AG04450 (cell line): ENCODE measurements at regions not wholly inside any gene's neighbourhood (a gene's known extent, or its start where the extent isn't known, plus 50 kb on each side); places are given as distances from the start of the nearest gene placed in this dataset.

Source experiments
- CTCF ChIA-PET: fragments of 300-600, 350-600 bp; formaldehyde crosslinking; extraction: SDS; loops from one replicate; lab custom pipeline; 2022; ENCODE audit warnings: antibody characterized with exemption, inconsistent platforms; lab: Charles Lee
- POLR2A ChIA-PET: fragments of 350-600 bp; formaldehyde crosslinking; extraction: SDS; loops from one replicate; lab custom pipeline; 2021; ENCODE audit warnings: antibody characterized with exemption, inconsistent platforms; lab: Yijun Ruan, JAX
- DNase-seq: peaks from one replicate; pipeline ENCODE4 v3.0.0-alpha.2; 2011; ENCODE audit warnings: low read depth, low spot score
- H3K27ac ChIP-seq: one replicate; pipeline ENCODE4 v1.5.1; 2012; ENCODE audit warnings: low read depth, low read length, control low read depth
- H3K27me3 ChIP-seq: one replicate; pipeline ENCODE4 v1.6.0; 2012; ENCODE audit warnings: low read length; ENCODE audit not compliant: control insufficient read depth, insufficient read depth
- H3K4me3 ChIP-seq: 2 replicates; pipeline ENCODE4 v1.5.1; 2011; ENCODE audit warnings: mild to moderate bottlenecking, low read depth, low read length, control low read depth
- H3K9me3 ChIP-seq: 2 replicates; pipeline ENCODE4 v1.5.1; 2012; ENCODE audit warnings: low read length; ENCODE audit not compliant: control insufficient read depth, insufficient read depth
- TF ChIP-seq, protein P1 (sequence below): IDR thresholded peaks from 2 replicates; pipeline ENCODE4 v1.5.1; 2011; ENCODE audit warnings: low read depth, low read length, control low read depth, inconsistent platforms

DNA sequence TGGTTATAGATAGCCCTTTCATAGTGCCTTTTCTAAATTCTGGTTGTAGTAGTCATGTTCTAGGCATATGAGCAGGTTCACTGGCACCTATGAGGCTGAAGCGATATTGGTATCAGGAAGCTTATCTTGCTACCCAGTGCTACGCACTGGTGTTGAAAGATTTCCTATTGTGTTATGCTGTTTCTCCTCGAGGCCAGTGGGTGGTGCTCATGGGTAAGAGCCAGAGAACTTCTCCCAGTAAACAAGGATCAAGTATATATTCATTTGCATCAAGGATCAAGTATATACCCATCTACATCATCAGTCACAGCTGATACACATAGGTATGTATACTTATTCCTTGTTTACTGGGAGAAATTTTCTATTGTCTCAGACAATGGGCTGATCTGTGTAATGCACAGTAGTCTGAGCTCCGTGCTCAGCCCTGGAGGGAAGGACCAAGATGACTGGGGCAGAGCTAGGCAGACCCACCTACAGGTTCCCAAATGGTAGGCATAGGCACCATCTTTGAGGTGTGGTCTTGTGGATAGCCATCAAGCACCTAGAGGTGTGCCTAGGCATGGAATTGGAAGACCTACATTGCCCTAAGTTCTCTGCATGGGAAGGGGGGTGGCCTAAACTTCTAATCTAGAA is 101.2 kb upstream of the GALNT13 start:
- ChIA-PET CTCF (no interaction called here), POLR2A (no interaction called here)
- TF ChIP-seq, protein P1, sequence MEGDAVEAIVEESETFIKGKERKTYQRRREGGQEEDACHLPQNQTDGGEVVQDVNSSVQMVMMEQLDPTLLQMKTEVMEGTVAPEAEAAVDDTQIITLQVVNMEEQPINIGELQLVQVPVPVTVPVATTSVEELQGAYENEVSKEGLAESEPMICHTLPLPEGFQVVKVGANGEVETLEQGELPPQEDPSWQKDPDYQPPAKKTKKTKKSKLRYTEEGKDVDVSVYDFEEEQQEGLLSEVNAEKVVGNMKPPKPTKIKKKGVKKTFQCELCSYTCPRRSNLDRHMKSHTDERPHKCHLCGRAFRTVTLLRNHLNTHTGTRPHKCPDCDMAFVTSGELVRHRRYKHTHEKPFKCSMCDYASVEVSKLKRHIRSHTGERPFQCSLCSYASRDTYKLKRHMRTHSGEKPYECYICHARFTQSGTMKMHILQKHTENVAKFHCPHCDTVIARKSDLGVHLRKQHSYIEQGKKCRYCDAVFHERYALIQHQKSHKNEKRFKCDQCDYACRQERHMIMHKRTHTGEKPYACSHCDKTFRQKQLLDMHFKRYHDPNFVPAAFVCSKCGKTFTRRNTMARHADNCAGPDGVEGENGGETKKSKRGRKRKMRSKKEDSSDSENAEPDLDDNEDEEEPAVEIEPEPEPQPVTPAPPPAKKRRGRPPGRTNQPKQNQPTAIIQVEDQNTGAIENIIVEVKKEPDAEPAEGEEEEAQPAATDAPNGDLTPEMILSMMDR = no peak
- no peaks in the 10 kb centered on the region for H3K27me3 ChIP-seq
- DNase-seq = no peak
- no peak overlapping the region for H3K27ac ChIP-seq
- H3K4me3 ChIP-seq = no peak overlapping the region
- H3K9me3 ChIP-seq = peaks cover 26% of the 10 kb centered on the region

DNA sequence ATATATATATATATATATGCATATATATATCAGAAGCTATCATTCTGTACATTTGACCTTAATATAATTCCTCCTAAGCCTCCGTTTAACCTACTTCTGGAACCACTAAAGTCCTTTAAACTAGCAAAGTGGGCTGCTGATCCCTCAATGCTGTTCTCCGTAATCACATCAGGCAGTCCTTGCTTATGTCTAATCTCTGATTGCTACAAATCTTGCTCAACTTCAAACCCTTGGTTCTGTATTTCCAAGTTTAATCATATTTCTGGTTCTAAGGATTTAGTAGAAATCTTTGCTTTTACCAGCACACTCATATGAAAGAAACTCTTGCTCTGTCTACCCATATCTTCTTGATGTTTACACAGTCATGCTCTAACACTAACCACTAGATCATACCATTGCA is 91.5 kb upstream of the GALNT13 start:
- no peak for DNase-seq
- ChIA-PET CTCF (no interaction called here), POLR2A (no interaction called here)
- H3K27me3 ChIP-seq = no peaks in the 10 kb centered on the region
- TF ChIP-seq, protein P1 = no peak
- H3K9me3 ChIP-seq = peaks cover 19% of the 10 kb centered on the region
- no peak overlapping the region for H3K4me3 ChIP-seq
- no peak overlapping the region for H3K27ac ChIP-seq

DNA sequence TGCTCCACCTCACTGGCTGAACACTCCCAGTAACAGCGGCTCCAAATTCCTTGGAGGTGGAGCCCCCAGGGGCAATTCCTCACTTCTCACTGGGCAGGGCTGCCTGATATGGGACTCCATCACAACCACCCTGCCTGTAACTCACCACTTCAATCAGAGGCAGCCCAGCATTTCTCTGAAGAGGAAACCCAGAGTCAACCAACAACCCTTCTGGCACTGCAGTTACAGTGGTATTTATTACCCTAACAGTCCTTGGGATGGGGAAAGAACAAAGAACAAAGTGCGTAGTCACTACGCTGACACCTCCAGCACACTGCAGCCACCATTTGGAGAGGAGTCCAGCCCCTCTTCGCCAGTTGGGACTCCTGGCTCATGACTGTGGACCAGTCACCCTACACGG is 85.7 kb upstream of the GALNT13 start:
- POLR2A ChIA-PET = no interaction called here
- no peak overlapping the region for H3K4me3 ChIP-seq
- CTCF ChIA-PET = no interaction called here

DNA sequence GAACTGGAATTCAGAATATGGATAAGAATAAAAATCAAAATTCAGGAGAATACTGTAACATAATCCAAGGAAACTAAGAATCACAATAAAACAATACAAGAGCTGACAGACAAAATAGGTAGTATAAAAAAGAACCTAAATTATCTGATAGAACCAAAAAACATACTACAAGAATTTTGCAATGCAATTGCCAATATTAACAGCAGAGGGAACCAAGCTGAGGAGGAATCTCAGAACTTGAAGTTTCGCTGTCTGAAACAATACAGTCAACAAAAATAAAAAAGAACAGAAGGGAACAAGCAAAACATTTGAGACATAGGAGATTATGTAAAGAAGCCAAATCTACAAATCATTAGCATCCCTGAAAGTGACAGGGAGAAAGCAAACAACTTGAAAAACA is 84.1 kb upstream of the GALNT13 start:
- ChIA-PET POLR2A (no interaction called here), CTCF (no interaction called here)
- no peak for DNase-seq
- H3K4me3 ChIP-seq = no peak overlapping the region
- no peak overlapping the region for H3K27ac ChIP-seq
- peaks cover 29% of the 10 kb centered on the region for H3K9me3 ChIP-seq
- TF ChIP-seq, protein P1 = no peak
- H3K27me3 ChIP-seq = no peaks in the 10 kb centered on the region

More for the DNA sequence above, 85.7 kb upstream of the GALNT13 start:
- no peak overlapping the region for H3K27ac ChIP-seq
- TF ChIP-seq, protein P1 = no peak
- H3K27me3 ChIP-seq = no peaks in the 10 kb centered on the region
- no peak for DNase-seq
- H3K9me3 ChIP-seq = peaks cover 29% of the 10 kb centered on the region

DNA sequence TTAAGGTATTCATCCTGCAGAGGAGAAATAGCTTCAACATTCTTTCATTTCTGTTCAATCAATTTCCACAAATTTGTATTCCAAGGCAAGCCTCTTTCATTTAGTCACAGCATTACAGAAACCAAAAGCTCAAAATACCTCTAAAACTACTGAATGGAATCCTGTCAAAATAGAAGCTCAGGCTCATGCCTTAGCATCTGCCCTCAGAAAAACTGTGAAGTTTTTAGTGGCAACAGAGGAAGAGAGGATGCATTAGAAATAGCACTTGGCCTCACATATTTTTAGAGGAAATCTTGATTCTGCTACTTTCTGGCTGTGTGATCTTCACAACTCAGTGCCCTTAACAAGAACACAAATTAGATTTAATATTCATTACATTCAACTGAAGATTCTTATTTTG is 69.1 kb upstream of the GALNT13 start:
- no peaks in the 10 kb centered on the region for H3K27me3 ChIP-seq
- peaks cover 9% of the 10 kb centered on the region for H3K9me3 ChIP-seq
- DNase-seq = no peak
- POLR2A ChIA-PET = no interaction called here
- TF ChIP-seq, protein P1 = no peak
- no peak overlapping the region for H3K4me3 ChIP-seq
- CTCF ChIA-PET = no interaction called here
- no peak overlapping the region for H3K27ac ChIP-seq
